ENCODE measurements at regions not wholly inside any gene's neighbourhood (a gene's known extent, or its start where the extent isn't known, plus 50 kb on each side); places are given as distances from the start of the nearest gene placed in this dataset.

DNA sequence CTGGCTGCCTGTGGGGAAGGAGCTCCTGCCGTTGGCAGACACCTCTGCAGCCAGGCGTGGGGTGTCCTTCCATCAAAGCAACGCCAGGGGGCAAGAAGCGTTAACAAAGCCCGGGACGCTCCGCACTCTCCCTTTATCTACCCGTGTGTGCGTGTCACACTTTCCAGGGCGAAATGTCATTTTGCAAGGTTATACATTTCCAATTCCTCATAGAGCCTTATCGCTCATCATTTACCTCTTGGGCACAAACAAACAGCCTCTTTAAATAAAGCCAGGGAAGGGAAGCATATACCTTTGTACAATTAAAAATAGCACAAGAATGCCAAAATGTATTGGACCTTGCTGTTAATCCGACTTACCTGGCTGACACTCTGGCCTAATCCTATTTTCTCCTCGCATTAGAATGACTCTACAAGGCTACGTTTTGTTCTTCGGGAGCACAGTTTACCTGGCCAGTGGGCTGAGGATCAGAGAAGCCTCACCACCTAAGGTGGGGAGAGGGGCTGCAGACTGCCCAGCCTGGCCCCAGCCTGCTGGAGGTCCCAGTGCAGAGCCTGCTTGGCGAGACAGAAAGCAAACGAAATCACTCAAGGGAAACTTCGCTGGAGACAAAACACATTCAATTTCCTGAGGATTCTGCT lies 77.6 kb upstream of the EN2 start (continued):
- no peak for TF ChIP-seq PCBP2 (IDR thresholded peaks at IDR 0.05; ENCODE audit: low read depth, low read length, poor library complexity, severe bottlenecking)

DNA sequence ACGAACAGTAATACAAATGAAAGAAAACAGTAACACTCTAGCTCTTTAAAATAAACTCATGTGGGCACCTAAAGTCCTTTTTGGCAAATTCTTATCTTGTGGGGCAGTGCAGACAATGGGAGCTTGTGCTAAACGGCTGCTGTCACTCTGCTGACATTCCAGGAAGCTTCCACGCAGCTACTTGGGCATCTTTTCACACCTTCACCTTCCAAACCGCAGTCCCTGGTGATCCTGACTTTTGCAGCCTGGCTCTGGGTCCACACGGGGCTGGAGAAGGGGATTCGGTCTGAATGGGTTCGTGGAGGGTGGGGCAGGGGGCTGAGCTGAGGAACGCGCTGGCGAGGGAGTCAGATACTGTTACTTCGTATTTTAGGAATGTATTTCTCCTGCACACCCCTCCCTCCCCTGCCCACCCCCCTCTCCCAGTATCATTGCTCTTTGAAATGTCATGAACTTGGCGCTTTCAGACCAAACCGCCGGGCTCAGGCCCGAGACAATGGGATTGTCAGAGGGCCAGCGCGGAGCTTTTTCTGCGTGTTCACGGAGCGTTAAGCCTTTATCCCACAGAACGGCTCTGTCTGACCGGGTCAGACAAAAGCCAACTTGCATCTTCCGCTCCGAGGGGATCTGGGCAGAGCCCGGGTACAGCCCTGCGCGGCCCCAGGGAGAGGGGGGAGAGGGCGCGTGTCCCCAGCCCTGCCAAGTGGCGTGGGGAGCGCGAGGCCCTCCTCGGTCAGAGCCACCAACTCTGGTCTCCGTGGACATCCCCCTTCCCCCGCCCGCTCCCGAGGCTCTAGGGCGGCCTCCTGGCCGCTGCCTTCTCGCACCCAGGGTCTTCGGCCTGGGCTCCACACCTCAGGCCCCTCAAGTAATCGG lies 76.7 kb upstream of the EN2 start:
- no peaks in the 10 kb centered on the region for H3K9me1 ChIP-seq (ENCODE audit: control insufficient read depth, insufficient read depth, low read length)
- H3K9me3 ChIP-seq (replicated peaks; ENCODE audit: control insufficient read depth, insufficient read depth, low read depth, low read length), result no peaks in the 10 kb centered on the region
- no peak for ATAC-seq
- 7% methylated on average over 41 of the region's 42 CpGs for WGBS (ENCODE audit: insufficient coverage, low coverage, missing lambda C conversion rate)
- H3K4me3 ChIP-seq, result no peak overlapping the region
- ChIA-PET POLR2A (interaction anchor here (0.5 kb wide), 1 partner anchor 363 kb away, joined by 3 read pairs; no protein-coding TSS in a partner anchor), CTCF (ENCODE audit: low intra/inter-chr PET ratio) (interaction anchor here (1.4 kb wide), 2 partner anchors 357 to 387 kb away, joined by 7 to 11 read pairs; no protein-coding TSS in a partner anchor)
- peaks cover 19% of the 10 kb centered on the region; the same call in 1 of the 2 replicates for H4K20me1 ChIP-seq (replicated peaks; ENCODE audit: control insufficient read depth, insufficient read depth, low read length)
- FAIRE-seq, result no peak
- DNase-seq (ENCODE audit: extremely low read depth in 1 of 4, low spot score in 3 of 4), result no peak
- no peak overlapping the region for H3K4me2 ChIP-seq (ENCODE audit: insufficient read depth, low read length)
- intact Hi-C loops (cut with micrococcal nuclease), result loop anchor here (1.0 to 5.0 kb wide), 3 partner anchors 151 to 387 kb away; no protein-coding TSS in a partner anchor
- H3K9ac ChIP-seq (ENCODE audit: insufficient read depth in 1 of 2, low read depth in 2 of 2, low read length in 2 of 2), result no peak overlapping the region
- H3K79me2 ChIP-seq (ENCODE audit: control insufficient read depth, insufficient read depth, low read length), result no peaks in the 10 kb centered on the region
- H3K4me1 ChIP-seq (replicated peaks in 1 of 2; ENCODE audit: control insufficient read depth in 2 of 2, insufficient read depth in 2 of 2, low read length in 2 of 2), result peaks cover 0 to 19% of the 10 kb centered on the region in 2 experiments; a peak in 1 of 5 replicates
- TF ChIP-seq, protein P1, sequence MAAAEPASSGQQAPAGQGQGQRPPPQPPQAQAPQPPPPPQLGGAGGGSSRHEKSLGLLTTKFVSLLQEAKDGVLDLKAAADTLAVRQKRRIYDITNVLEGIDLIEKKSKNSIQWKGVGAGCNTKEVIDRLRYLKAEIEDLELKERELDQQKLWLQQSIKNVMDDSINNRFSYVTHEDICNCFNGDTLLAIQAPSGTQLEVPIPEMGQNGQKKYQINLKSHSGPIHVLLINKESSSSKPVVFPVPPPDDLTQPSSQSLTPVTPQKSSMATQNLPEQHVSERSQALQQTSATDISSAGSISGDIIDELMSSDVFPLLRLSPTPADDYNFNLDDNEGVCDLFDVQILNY (CRISPR knock-in tag; IDR thresholded peaks at IDR 0.05), result no peak
- TF ChIP-seq ZNF174 (CRISPR knock-in tag; IDR thresholded peaks at IDR 0.05), result no peak
- TF ChIP-seq ZNF143 (CRISPR knock-in tag; IDR thresholded peaks at IDR 0.05), result no peak
- TF ChIP-seq, protein P2, sequence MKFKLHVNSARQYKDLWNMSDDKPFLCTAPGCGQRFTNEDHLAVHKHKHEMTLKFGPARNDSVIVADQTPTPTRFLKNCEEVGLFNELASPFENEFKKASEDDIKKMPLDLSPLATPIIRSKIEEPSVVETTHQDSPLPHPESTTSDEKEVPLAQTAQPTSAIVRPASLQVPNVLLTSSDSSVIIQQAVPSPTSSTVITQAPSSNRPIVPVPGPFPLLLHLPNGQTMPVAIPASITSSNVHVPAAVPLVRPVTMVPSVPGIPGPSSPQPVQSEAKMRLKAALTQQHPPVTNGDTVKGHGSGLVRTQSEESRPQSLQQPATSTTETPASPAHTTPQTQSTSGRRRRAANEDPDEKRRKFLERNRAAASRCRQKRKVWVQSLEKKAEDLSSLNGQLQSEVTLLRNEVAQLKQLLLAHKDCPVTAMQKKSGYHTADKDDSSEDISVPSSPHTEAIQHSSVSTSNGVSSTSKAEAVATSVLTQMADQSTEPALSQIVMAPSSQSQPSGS (CRISPR knock-in tag; IDR thresholded peaks at IDR 0.05), result no peak
- TF ChIP-seq FOXP1 (CRISPR knock-in tag; IDR thresholded peaks at IDR 0.05), result no peak
- no peak for TF ChIP-seq BDP1 (IDR thresholded peaks at IDR 0.05; ENCODE audit: insufficient read depth, insufficient read length)
- no peak for TF ChIP-seq MYBL2 (IDR thresholded peaks at IDR 0.05; ENCODE audit: low read depth)
- TF ChIP-seq MYBL2 (CRISPR knock-in tag; IDR thresholded peaks at IDR 0.05; ENCODE audit: borderline replicate concordance), result no peak
- no peak for TF ChIP-seq PCBP1 (IDR thresholded peaks at IDR 0.05; ENCODE audit: low read depth, low read length, poor library complexity, severe bottlenecking)
- no peak for TF ChIP-seq PPARD (CRISPR knock-in tag; IDR thresholded peaks at IDR 0.05)
- no peak for TF ChIP-seq FOXJ2 (tag; IDR thresholded peaks at IDR 0.05)
- TF ChIP-seq PHB (CRISPR knock-in tag; IDR thresholded peaks at IDR 0.05), result no peak
- TF ChIP-seq PYGO2 (tag; IDR thresholded peaks at IDR 0.05), result no peak
- TF ChIP-seq, protein P3, sequence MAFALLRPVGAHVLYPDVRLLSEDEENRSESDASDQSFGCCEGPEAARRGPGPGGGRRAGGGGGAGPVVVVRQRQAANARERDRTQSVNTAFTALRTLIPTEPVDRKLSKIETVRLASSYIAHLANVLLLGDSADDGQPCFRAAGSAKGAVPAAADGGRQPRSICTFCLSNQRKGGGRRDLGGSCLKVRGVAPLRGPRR (CRISPR knock-in tag; IDR thresholded peaks at IDR 0.05), result no peak
- TF ChIP-seq SOX6 (IDR thresholded peaks at IDR 0.05), result no peak
- TF ChIP-seq FOXM1 (IDR thresholded peaks at IDR 0.05; ENCODE audit: low read depth), result no peak
- no peak for TF ChIP-seq FOXM1 (CRISPR knock-in tag; IDR thresholded peaks at IDR 0.05; ENCODE audit: low read depth)
- H3K36me3 ChIP-seq (ENCODE audit: control insufficient read depth, insufficient read depth, low read length), result no peaks in the 10 kb centered on the region
- no peak overlapping the region for H3K27ac ChIP-seq (ENCODE audit: extremely low read depth, low read depth, low read length)
- in situ Hi-C loops (cut with MboI), result loop anchor here (25.0 kb wide), 1 partner anchor 381 kb away; no protein-coding TSS in a partner anchor
- H3K27me3 ChIP-seq (ENCODE audit: control insufficient read depth in 2 of 2, insufficient read depth in 2 of 2, low read length in 2 of 2), result peaks cover 86 to 87% of the 10 kb centered on the region in 2 experiments
- H2AFZ ChIP-seq (ENCODE audit: low read depth, low read length), result no peak overlapping the region
- no TSS peak for BruUV-seq (replicated peaks)

All from K562 (cell line).